Activated naive CD4-positive, alpha-beta T cell treated with anti-CD3 and anti-CD28 coated beads, Interleukin-2, amount 10 ng/mL, durations not matched to agents 7 days and 5 days (primary cell): ENCODE measurements at regions not wholly inside any gene's neighbourhood (a gene's known extent, or its start where the extent isn't known, plus 50 kb on each side); places are given as distances from the start of the nearest gene placed in this dataset.

ENCODE experiments used
- CTCF ChIA-PET: fragments of 350-600 bp; sonication (Branson Sonifier 250); formaldehyde crosslinking; loops from one replicate; lab custom pipeline; 2021; ENCODE audit warnings: antibody characterized with exemption; lab: Charles Lee
- DNase-seq: peaks from one replicate; pipeline ENCODE4 v3.0.0-alpha.2; 2020
- H3K27ac Mint-ChIP-seq: one replicate; pipeline ENCODE4 v1.8.0; 2021; ENCODE audit warnings: mild to moderate bottlenecking, moderate library complexity, mixed read lengths
- H3K27me3 Mint-ChIP-seq: one replicate; pipeline ENCODE4 v1.8.0; 2021; ENCODE audit warnings: mild to moderate bottlenecking, mixed read lengths
- H3K36me3 Mint-ChIP-seq: one replicate; pipeline ENCODE4 v1.8.0; 2021; ENCODE audit warnings: mixed read lengths
- H3K4me1 Mint-ChIP-seq: one replicate; pipeline ENCODE4 v1.8.0; 2021; ENCODE audit warnings: mixed read lengths
- H3K4me3 Mint-ChIP-seq: one replicate; pipeline ENCODE4 v1.8.0; 2021; ENCODE audit warnings: mild to moderate bottlenecking, moderate library complexity, mixed read lengths
- H3K9me3 Mint-ChIP-seq: one replicate; pipeline ENCODE4 v1.8.0; 2021; ENCODE audit warnings: mixed read lengths

- H3K4me3 Mint-ChIP-seq: no peak overlapping the region
- DNase-seq: no peak
- CTCF ChIA-PET: no interaction called here
- peaks cover 16% of the 10 kb centered on the region for H3K27me3 Mint-ChIP-seq
- no peaks in the 10 kb centered on the region for H3K4me1 Mint-ChIP-seq
- H3K9me3 Mint-ChIP-seq: no peaks in the 10 kb centered on the region
- H3K36me3 Mint-ChIP-seq: no peaks in the 10 kb centered on the region
- no peak overlapping the region for H3K27ac Mint-ChIP-seq
Observed at GRCh38 chr2:224325941-224326340, 76.0 kb downstream of the FAM124B start.

GRCh38 chr2:224324604-224325003, 77.3 kb downstream of the FAM124B start:
- Mint-ChIP-seq H3K4me1 (no peaks in the 10 kb centered on the region), H3K9me3 (no peaks in the 10 kb centered on the region), H3K36me3 (no peaks in the 10 kb centered on the region), H3K4me3 (no peak overlapping the region), H3K27me3 (peaks cover 25% of the 10 kb centered on the region), H3K27ac (no peak overlapping the region)
- CTCF ChIA-PET: no interaction called here
- DNase-seq: no peak

GRCh38 chr2:224320660-224321059, 81.2 kb downstream of the FAM124B start:
- CTCF ChIA-PET: no interaction called here
- Mint-ChIP-seq H3K4me3 (no peak overlapping the region), H3K27ac (no peak overlapping the region), H3K27me3 (peaks cover 22% of the 10 kb centered on the region), H3K9me3 (no peaks in the 10 kb centered on the region), H3K36me3 (no peaks in the 10 kb centered on the region), H3K4me1 (no peaks in the 10 kb centered on the region)
- no peak for DNase-seq

- H3K4me3 Mint-ChIP-seq: no peak overlapping the region
- H3K9me3 Mint-ChIP-seq: no peaks in the 10 kb centered on the region
- H3K27ac Mint-ChIP-seq: no peak overlapping the region
- no peaks in the 10 kb centered on the region for H3K4me1 Mint-ChIP-seq
- DNase-seq: no peak
- CTCF ChIA-PET: interaction anchor here (0.6 to 1.0 kb wide), 2 partner anchors 21 to 23 kb away, joined by 3 read pairs; no protein-coding TSS in a partner anchor
- peaks cover 24% of the 10 kb centered on the region for H3K27me3 Mint-ChIP-seq
- H3K36me3 Mint-ChIP-seq: no peaks in the 10 kb centered on the region
Observed at GRCh38 chr2:224319750-224320149, 82.2 kb downstream of the FAM124B start.

GRCh38 chr2:224312741-224313140, 89.2 kb downstream of the FAM124B start:
- Mint-ChIP-seq H3K27me3 (peaks cover 11% of the 10 kb centered on the region), H3K27ac (no peak overlapping the region), H3K9me3 (no peaks in the 10 kb centered on the region), H3K36me3 (no peaks in the 10 kb centered on the region), H3K4me1 (no peaks in the 10 kb centered on the region), H3K4me3 (no peak overlapping the region)
- no peak for DNase-seq
- CTCF ChIA-PET: no interaction called here

GRCh38 chr2:224310943-224311625, 90.8 kb downstream of the FAM124B start:
- Mint-ChIP-seq H3K4me1 (no peaks in the 10 kb centered on the region), H3K9me3 (no peaks in the 10 kb centered on the region), H3K27me3 (peaks cover 11% of the 10 kb centered on the region), H3K27ac (no peak overlapping the region), H3K36me3 (no peaks in the 10 kb centered on the region), H3K4me3 (no peak overlapping the region)
- no peak for DNase-seq
- CTCF ChIA-PET: no interaction called here

GRCh38 chr2:224309176-224309575, 92.7 kb downstream of the FAM124B start:
- DNase-seq: no peak
- CTCF ChIA-PET: interaction anchor here (1.5 kb wide), 1 partner anchor 26 kb away, joined by 6 read pairs; no protein-coding TSS in a partner anchor
- Mint-ChIP-seq H3K9me3 (no peaks in the 10 kb centered on the region), H3K36me3 (no peaks in the 10 kb centered on the region), H3K27me3 (peaks cover 8% of the 10 kb centered on the region), H3K4me3 (no peak overlapping the region), H3K27ac (no peak overlapping the region), H3K4me1 (no peaks in the 10 kb centered on the region)

GRCh38 chr2:224308272-224308911, 93.5 kb downstream of the FAM124B start:
- no peak overlapping the region for H3K27ac Mint-ChIP-seq
- no peak overlapping the region for H3K4me3 Mint-ChIP-seq
- no peaks in the 10 kb centered on the region for H3K4me1 Mint-ChIP-seq
- no peak for DNase-seq
- H3K27me3 Mint-ChIP-seq: peaks cover 8% of the 10 kb centered on the region
- no peaks in the 10 kb centered on the region for H3K36me3 Mint-ChIP-seq
- CTCF ChIA-PET: interaction anchor here (1.5 kb wide), 1 partner anchor 25 kb away, joined by 6 read pairs; no protein-coding TSS in a partner anchor
- H3K9me3 Mint-ChIP-seq: no peaks in the 10 kb centered on the region

- Mint-ChIP-seq H3K4me3 (no peak overlapping the region), H3K9me3 (no peaks in the 10 kb centered on the region), H3K36me3 (no peaks in the 10 kb centered on the region), H3K4me1 (no peaks in the 10 kb centered on the region), H3K27me3 (no peaks in the 10 kb centered on the region), H3K27ac (no peak overlapping the region)
- no peak for DNase-seq
- CTCF ChIA-PET: interaction anchor here (1.1 kb wide), 1 partner anchor 333 kb away, joined by 3 read pairs; no protein-coding TSS in a partner anchor
Observed at GRCh38 chr2:224302952-224303351, 99.0 kb downstream of the FAM124B start.

- Mint-ChIP-seq H3K9me3 (no peaks in the 10 kb centered on the region), H3K36me3 (no peaks in the 10 kb centered on the region), H3K27me3 (peaks cover 24% of the 10 kb centered on the region), H3K27ac (no peak overlapping the region), H3K4me1 (no peaks in the 10 kb centered on the region), H3K4me3 (no peak overlapping the region)
- no peak for DNase-seq
- CTCF ChIA-PET: no interaction called here
Observed at GRCh38 chr2:224293976-224294375, 107.9 kb downstream of the FAM124B start.

GRCh38 chr2:224287531-224287930, 114.4 kb downstream of the FAM124B start:
- no peak for DNase-seq
- Mint-ChIP-seq H3K36me3 (no peaks in the 10 kb centered on the region), H3K9me3 (no peaks in the 10 kb centered on the region), H3K4me3 (no peak overlapping the region), H3K27ac (no peak overlapping the region), H3K4me1 (no peaks in the 10 kb centered on the region), H3K27me3 (peaks cover 20% of the 10 kb centered on the region)
- CTCF ChIA-PET: interaction anchor here (1.1 to 9.4 kb wide), 4 partner anchors 82 to 560 kb away, joined by 4 to 189 read pairs (median 86); no protein-coding TSS in a partner anchor

- Mint-ChIP-seq H3K36me3 (no peaks in the 10 kb centered on the region), H3K4me3 (no peak overlapping the region), H3K4me1 (no peaks in the 10 kb centered on the region), H3K27ac (no peak overlapping the region), H3K9me3 (no peaks in the 10 kb centered on the region), H3K27me3 (peaks cover 24% of the 10 kb centered on the region)
- CTCF ChIA-PET: interaction anchor here (0.9 to 9.4 kb wide), 5 partner anchors 82 to 559 kb away, joined by 3 to 189 read pairs (median 5); no protein-coding TSS in a partner anchor
- DNase-seq: no peak
Observed at GRCh38 chr2:224286923-224287322, 115.0 kb downstream of the FAM124B start.

- no peak overlapping the region for H3K4me3 Mint-ChIP-seq
- CTCF ChIA-PET: interaction anchor here (0.7 to 9.4 kb wide), 22 partner anchors 8 to 523 kb away, joined by 3 to 189 read pairs (median 4); no protein-coding TSS in a partner anchor
- H3K36me3 Mint-ChIP-seq: no peaks in the 10 kb centered on the region
- no peaks in the 10 kb centered on the region for H3K9me3 Mint-ChIP-seq
- peaks cover 24% of the 10 kb centered on the region for H3K27me3 Mint-ChIP-seq
- no peaks in the 10 kb centered on the region for H3K4me1 Mint-ChIP-seq
- no peak overlapping the region for H3K27ac Mint-ChIP-seq
- peak; percentile 23 for DNase-seq
Observed at GRCh38 chr2:224284134-224284946, 117.6 kb downstream of the FAM124B start.

GRCh38 chr2:224283466-224283965, 118.4 kb downstream of the FAM124B start:
- Mint-ChIP-seq H3K9me3 (no peaks in the 10 kb centered on the region), H3K27me3 (peaks cover 24% of the 10 kb centered on the region), H3K4me1 (no peaks in the 10 kb centered on the region), H3K27ac (no peak overlapping the region), H3K36me3 (no peaks in the 10 kb centered on the region), H3K4me3 (no peak overlapping the region)
- CTCF ChIA-PET: interaction anchor here (0.6 to 9.4 kb wide), 14 partner anchors 9 to 513 kb away, joined by 3 to 189 read pairs (median 4); no protein-coding TSS in a partner anchor
- DNase-seq: no peak
